CD4-positive, alpha-beta memory T cell (primary cell): ENCODE measurements at regions not wholly inside any gene's neighbourhood (a gene's known extent, or its start where the extent isn't known, plus 50 kb on each side); places are given as distances from the start of the nearest gene placed in this dataset.
"Not testable (repeated sequence)": the region's sequence is repeated elsewhere in the genome, so short reads cannot be mapped to it uniquely, and the experiment has no call there.

Experiments used
- CTCF ChIA-PET: fragments of 350-600 bp; sonication (Branson Sonifier 250); formaldehyde crosslinking; loops from one replicate; lab custom pipeline; 2021; ENCODE audit warnings: inconsistent platforms; ENCODE audit not compliant: partially characterized antibody; lab: Charles Lee
- POLR2A ChIA-PET: fragments of 350-600 bp; sonication (Branson Sonifier 250); formaldehyde crosslinking; loops from one replicate; lab custom pipeline; 2021; ENCODE audit not compliant: partially characterized antibody; lab: Charles Lee
- DNase-seq, 5 donors: peaks; one replicate each; pipeline versions ENCODE4 v3.0.0 to v3.0.0-alpha.2; 2020 to 2022; ENCODE audit warnings: mixed read lengths in 1 of 5
- H3K27ac ChIP-seq: one replicate; pipeline ENCODE4 v1.7.0; 2013; ENCODE audit warnings: low read depth, low read length
- H3K27me3 ChIP-seq: 2 replicates; pipeline ENCODE4 v1.7.0; 2013; ENCODE audit warnings: mild to moderate bottlenecking, low read length, moderate library complexity; ENCODE audit not compliant: insufficient read depth
- H3K36me3 ChIP-seq: 2 replicates; pipeline ENCODE4 v1.7.0; 2013; ENCODE audit warnings: mild to moderate bottlenecking, low read length, moderate library complexity; ENCODE audit not compliant: insufficient read depth
- H3K4me1 ChIP-seq: 2 replicates; pipeline ENCODE4 v1.7.0; 2013; ENCODE audit warnings: mild to moderate bottlenecking, low read length, moderate library complexity; ENCODE audit not compliant: insufficient read depth
- H3K4me3 ChIP-seq, 2 donors: one replicate each; pipeline ENCODE4 v1.7.0; 2013; ENCODE audit warnings: low read length in 2 of 2, mild to moderate bottlenecking in 1 of 2
- H3K9me3 ChIP-seq, 2 donors: one replicate each; pipeline ENCODE4 v1.7.0; 2013; ENCODE audit warnings: low read length in 2 of 2, control low read depth in 1 of 2; ENCODE audit not compliant: control insufficient read depth in 1 of 2
- H3K27ac Mint-ChIP-seq, 7 donors: one replicate each; pipeline ENCODE4 v1.8.0; 2020 to 2021; ENCODE audit warnings: mixed read lengths in 7 of 7, mild to moderate bottlenecking in 6 of 7, inconsistent platforms in 3 of 7, moderate library complexity in 3 of 7
- H3K27me3 Mint-ChIP-seq, 2 donors: one replicate each; pipeline ENCODE4 v1.8.0; 2020 to 2021; ENCODE audit warnings: mixed read lengths in 2 of 2
- H3K36me3 Mint-ChIP-seq, 2 donors: one replicate each; pipeline ENCODE4 v1.8.0; 2020 to 2021; ENCODE audit warnings: mixed read lengths in 2 of 2, inconsistent platforms in 1 of 2, mild to moderate bottlenecking in 1 of 2
- H3K4me1 Mint-ChIP-seq, 4 donors: one replicate each; pipeline ENCODE4 v1.8.0; 2020 to 2021; ENCODE audit warnings: mixed read lengths in 4 of 4, mild to moderate bottlenecking in 1 of 4
- H3K4me3 Mint-ChIP-seq, 8 donors: one replicate each; pipeline ENCODE4 v1.8.0; 2020 to 2021; ENCODE audit warnings: mixed read lengths in 8 of 8, mild to moderate bottlenecking in 7 of 8, moderate library complexity in 6 of 8, inconsistent platforms in 3 of 8
- H3K9me3 Mint-ChIP-seq, 8 donors: one replicate each; pipeline ENCODE4 v1.8.0; 2020 to 2021; ENCODE audit warnings: mixed read lengths in 8 of 8, mild to moderate bottlenecking in 5 of 8, inconsistent platforms in 3 of 8, moderate library complexity in 1 of 8
- intact Hi-C: fragments of 100-400 bp; cut with micrococcal nuclease; formaldehyde crosslinking; loops from one replicate; pipeline ENCODE4 v1.15.1; 2023

DNA sequence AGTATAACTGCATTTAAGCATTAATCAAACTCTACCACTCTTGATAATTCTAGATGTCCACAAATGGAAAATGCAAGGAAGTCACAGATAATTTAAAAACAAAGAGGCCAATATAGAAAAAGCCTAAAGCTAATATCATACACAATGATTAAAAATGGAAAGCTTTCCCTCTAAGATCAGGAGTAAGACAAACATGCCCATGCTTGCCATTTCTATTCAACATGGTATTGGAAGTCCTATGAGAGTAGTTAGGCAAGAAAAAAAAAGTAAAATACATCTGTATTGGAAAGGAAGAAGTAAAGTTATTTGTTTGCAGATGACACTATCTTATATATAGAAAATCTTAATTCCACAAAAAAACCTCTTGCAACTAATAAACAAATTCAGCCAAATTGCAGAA is 164.6 kb upstream of the FERMT1 start:
- Histone ChIP-seq H3K4me3 (no peak overlapping the region), H3K27ac (no peak overlapping the region), H3K36me3 (no peaks in the 10 kb centered on the region), H3K4me1 (no peaks in the 10 kb centered on the region), H3K27me3 (no peaks in the 10 kb centered on the region), H3K9me3 (no peaks in the 10 kb centered on the region)
- Mint-ChIP-seq H3K27ac (no peak overlapping the region), H3K36me3 (peaks cover 0 to 5% of the 10 kb centered on the region in 2 donors), H3K27me3 (peaks cover 0 to 3% of the 10 kb centered on the region in 2 donors), H3K9me3 (peaks cover 0 to 44% (median 16%) of the 10 kb centered on the region in 8 donors), H3K4me3 (no peak overlapping the region), H3K4me1 (no peaks in the 10 kb centered on the region)
- ChIA-PET POLR2A (no interaction called here), CTCF (no interaction called here)
- intact Hi-C loops, result no loop called here
- no peak for DNase-seq

DNA sequence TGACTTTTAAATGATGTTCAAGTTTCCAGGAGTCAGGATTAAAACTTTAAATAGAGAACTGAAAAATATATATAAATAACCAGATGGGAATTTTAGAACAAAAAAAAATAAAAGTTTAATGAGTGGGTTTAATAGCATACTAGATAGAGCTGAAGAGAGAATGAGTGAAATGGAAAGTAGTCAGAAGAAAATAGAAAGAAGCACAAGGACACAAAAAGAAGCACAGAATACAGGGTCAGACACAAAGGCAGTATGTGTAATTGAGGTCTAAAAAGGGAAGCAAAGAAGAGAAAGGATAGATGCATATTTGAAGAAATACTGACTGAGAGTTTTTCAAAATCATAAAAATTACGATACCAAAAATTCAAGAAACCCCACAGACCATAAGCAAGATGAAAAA is 159.8 kb upstream of the FERMT1 start:
- peaks cover 0 to 40% (median 13%) of the 10 kb centered on the region in 8 donors for H3K9me3 Mint-ChIP-seq
- no peaks in the 10 kb centered on the region for H3K9me3 ChIP-seq
- no peak overlapping the region for H3K27ac Mint-ChIP-seq
- peaks cover 0 to 5% of the 10 kb centered on the region in 2 donors for H3K36me3 Mint-ChIP-seq
- DNase-seq, result no peak
- CTCF ChIA-PET, result no interaction called here
- POLR2A ChIA-PET, result no interaction called here
- H3K27me3 Mint-ChIP-seq, result peaks cover 1 to 3% of the 10 kb centered on the region in 2 donors
- intact Hi-C loops, result no loop called here
- no peak overlapping the region for H3K4me3 ChIP-seq
- no peaks in the 10 kb centered on the region for H3K4me1 ChIP-seq
- no peak overlapping the region for H3K27ac ChIP-seq
- no peaks in the 10 kb centered on the region for H3K27me3 ChIP-seq
- H3K4me1 Mint-ChIP-seq, result no peaks in the 10 kb centered on the region
- no peak overlapping the region for H3K4me3 Mint-ChIP-seq
- no peaks in the 10 kb centered on the region for H3K36me3 ChIP-seq

DNA sequence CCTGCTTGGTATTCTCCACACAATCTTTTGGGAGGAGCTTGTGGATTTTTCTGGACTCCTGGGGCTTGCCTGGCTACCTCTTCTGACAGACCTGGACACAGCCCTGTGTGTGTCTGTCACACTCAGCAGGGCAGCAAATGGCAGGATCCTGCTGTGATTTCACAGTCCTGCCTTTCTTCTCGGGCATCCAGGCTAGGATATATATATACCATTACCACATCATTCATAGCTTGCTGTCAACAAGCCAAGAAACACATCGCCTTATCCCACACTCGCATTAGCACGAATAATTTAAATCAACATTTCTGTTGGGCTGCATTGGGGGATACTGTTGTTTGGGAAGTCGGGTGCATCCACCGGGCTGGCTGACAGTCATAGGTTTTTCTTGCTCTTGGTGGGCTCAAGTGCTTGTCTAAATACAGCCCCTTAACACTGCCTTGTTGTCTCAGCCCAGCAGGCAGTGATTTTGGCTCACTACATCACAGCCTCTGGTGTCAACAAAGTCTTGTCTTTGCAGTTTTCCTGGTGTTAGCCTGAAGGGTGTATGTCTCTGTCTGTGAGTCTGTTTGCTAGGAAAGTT is 154.9 kb upstream of the FERMT1 start:
- H3K27ac Mint-ChIP-seq, result no peak overlapping the region
- ChIA-PET POLR2A (interaction anchor here (0.6 kb wide), 1 partner anchor 590 kb away, joined by 3 read pairs; no protein-coding TSS in a partner anchor), CTCF (no interaction called here)
- H3K36me3 Mint-ChIP-seq, result peaks cover 0 to 3% of the 10 kb centered on the region in 2 donors
- Histone ChIP-seq H3K27ac (no peak overlapping the region), H3K27me3 (no peaks in the 10 kb centered on the region), H3K9me3 (no peaks in the 10 kb centered on the region), H3K4me1 (no peaks in the 10 kb centered on the region), H3K4me3 (no peak overlapping the region), H3K36me3 (no peaks in the 10 kb centered on the region)
- no peak overlapping the region for H3K4me3 Mint-ChIP-seq
- intact Hi-C loops, result no loop called here
- H3K27me3 Mint-ChIP-seq, result peaks cover 1% of the 10 kb centered on the region in 2 donors
- H3K4me1 Mint-ChIP-seq, result no peaks in the 10 kb centered on the region
- peaks cover 2 to 11% (median 3%) of the 10 kb centered on the region in 8 donors for H3K9me3 Mint-ChIP-seq
- DNase-seq, result no peak

DNA sequence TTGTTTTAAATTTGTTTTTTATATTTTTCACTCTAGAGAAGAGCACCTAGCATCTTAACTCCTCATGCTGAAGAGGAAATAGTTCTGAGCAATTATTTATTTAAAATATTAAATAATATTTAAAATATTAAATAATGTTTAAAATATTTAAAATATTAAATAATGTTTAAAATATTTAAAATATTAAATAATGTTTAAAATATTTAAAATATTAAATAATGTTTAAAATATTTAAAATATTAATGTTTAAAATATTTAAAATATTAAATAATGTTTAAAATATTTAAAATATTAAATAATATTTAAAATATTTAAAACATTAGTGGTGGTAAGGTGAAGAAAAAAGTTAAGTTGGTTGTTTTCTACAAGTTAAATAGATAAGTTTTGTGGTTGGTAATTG is 147.6 kb upstream of the FERMT1 start:
- H3K27me3 ChIP-seq, H3K4me1 ChIP-seq, POLR2A ChIA-PET, H3K4me1 Mint-ChIP-seq, H3K9me3 Mint-ChIP-seq, H3K4me3 Mint-ChIP-seq, CTCF ChIA-PET, H3K4me3 ChIP-seq, DNase-seq, H3K27me3 Mint-ChIP-seq, H3K9me3 ChIP-seq, intact Hi-C loops, H3K27ac Mint-ChIP-seq, H3K27ac ChIP-seq, H3K36me3 ChIP-seq, H3K36me3 Mint-ChIP-seq: not testable (repeated sequence)

DNA sequence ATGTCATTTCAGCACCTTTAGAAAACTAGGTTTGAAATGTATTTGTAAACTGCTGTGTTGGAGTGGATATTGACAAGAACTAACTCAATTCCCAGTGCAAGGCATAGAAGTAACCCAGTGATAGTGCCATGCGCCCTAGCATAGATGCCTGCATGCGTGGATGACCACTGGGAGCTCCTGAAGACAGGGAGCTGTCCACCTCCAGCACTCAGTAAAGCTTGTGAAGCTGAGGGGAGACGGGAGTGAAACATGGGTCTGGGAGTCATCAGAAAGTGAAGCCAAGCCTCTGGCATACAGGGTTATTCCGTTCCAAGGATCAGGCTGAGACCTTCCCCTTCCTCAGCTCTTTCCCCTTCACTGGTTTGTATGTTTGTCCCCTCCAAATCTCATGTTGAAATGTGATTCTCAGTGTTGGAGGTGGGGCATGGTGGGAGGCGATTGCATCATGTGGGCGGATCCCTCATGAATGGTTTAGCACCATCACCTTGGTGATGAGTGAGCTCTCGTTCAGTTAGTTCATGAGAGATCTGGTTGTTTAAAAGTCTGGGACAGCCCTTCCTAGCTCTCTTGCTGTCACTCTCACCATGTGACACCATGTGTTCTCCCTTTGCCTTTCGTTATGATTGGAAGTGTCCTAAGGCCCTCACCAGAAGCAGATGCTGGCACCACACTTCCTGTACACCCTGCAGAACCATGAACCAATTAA is 146.5 kb upstream of the FERMT1 start:
- no peak overlapping the region for H3K27ac ChIP-seq
- intact Hi-C loops, result no loop called here
- H3K4me1 ChIP-seq, result no peaks in the 10 kb centered on the region
- POLR2A ChIA-PET, result no interaction called here
- DNase-seq, result no peak
- Mint-ChIP-seq H3K4me1 (peaks cover 0 to 2% (median 0%) of the 10 kb centered on the region in 4 donors), H3K27me3 (peaks cover 0 to 3% of the 10 kb centered on the region in 2 donors), H3K4me3 (no peak overlapping the region), H3K27ac (no peak overlapping the region), H3K9me3 (peaks cover 0 to 5% (median 0%) of the 10 kb centered on the region in 8 donors), H3K36me3 (no peaks in the 10 kb centered on the region)
- H3K9me3 ChIP-seq, result no peaks in the 10 kb centered on the region
- no peak overlapping the region for H3K4me3 ChIP-seq
- no peaks in the 10 kb centered on the region for H3K27me3 ChIP-seq
- CTCF ChIA-PET, result no interaction called here
- H3K36me3 ChIP-seq, result no peaks in the 10 kb centered on the region

DNA sequence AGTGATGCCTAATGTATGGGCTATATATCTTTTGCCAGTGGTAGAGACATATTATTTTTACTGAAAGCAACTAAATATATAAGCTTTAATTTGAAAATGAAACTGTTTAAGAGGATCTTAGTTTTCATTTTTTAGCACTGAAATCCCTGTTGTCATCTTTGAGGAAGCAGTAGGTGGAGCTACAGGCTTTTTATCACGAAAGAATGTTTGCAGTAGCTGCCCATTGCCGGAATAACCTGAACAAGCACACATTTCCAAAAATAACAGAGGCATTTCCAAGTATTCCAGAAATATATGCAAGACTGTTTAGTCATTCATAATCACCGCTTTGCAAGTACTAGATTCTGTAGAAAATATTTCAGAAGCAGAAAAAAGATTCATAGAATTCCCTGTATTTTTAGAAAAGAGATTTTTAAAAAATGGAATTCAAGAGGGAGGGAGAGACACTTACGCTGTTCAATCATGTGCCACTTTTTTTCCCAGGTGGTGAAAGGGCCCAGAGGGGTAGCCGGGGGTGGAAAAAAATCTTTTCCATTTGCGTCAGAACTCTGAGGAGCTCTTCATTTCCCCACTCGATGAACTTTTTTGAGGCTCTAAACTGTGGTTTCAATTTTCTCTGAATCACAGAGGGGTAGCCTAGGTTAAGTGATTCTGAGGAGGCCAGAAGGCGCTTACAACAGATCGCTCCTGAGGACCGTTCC is 142.5 kb upstream of the FERMT1 start:
- Histone ChIP-seq H3K27ac (no peak overlapping the region), H3K27me3 (no peaks in the 10 kb centered on the region), H3K36me3 (no peaks in the 10 kb centered on the region), H3K9me3 (no peaks in the 10 kb centered on the region), H3K4me1 (no peaks in the 10 kb centered on the region), H3K4me3 (no peak overlapping the region)
- no peak for DNase-seq
- H3K4me3 Mint-ChIP-seq, result no peak overlapping the region
- H3K27me3 Mint-ChIP-seq, result peaks cover 0 to 3% of the 10 kb centered on the region in 2 donors
- intact Hi-C loops, result no loop called here
- ChIA-PET POLR2A (no interaction called here), CTCF (no interaction called here)
- H3K4me1 Mint-ChIP-seq, result peaks cover 0 to 2% (median 0%) of the 10 kb centered on the region in 4 donors
- H3K27ac Mint-ChIP-seq, result no peak overlapping the region
- no peaks in the 10 kb centered on the region for H3K36me3 Mint-ChIP-seq
- peaks cover 0 to 4% (median under 1%) of the 10 kb centered on the region in 8 donors for H3K9me3 Mint-ChIP-seq

GRCh38 chr20:6253396-6253795 is 130.6 kb upstream of the FERMT1 start:
- Mint-ChIP-seq H3K27ac (no peak overlapping the region), H3K4me3 (no peak overlapping the region), H3K9me3 (peaks cover 0 to 8% (median 4%) of the 10 kb centered on the region in 8 donors), H3K4me1 (no peaks in the 10 kb centered on the region), H3K27me3 (peaks cover 0 to 1% of the 10 kb centered on the region in 2 donors), H3K36me3 (no peaks in the 10 kb centered on the region)
- no peak for DNase-seq
- H3K27me3 ChIP-seq, result no peaks in the 10 kb centered on the region
- no peaks in the 10 kb centered on the region for H3K4me1 ChIP-seq
- no peaks in the 10 kb centered on the region for H3K36me3 ChIP-seq
- CTCF ChIA-PET, result no interaction called here
- intact Hi-C loops, result no loop called here
- H3K4me3 ChIP-seq, result no peak overlapping the region
- H3K27ac ChIP-seq, result no peak overlapping the region
- POLR2A ChIA-PET, result no interaction called here
- no peaks in the 10 kb centered on the region for H3K9me3 ChIP-seq
